HG02610 (cell line): ENCODE measurements at regions not wholly inside any gene's neighbourhood (a gene's known extent, or its start where the extent isn't known, plus 50 kb on each side); places are given as distances from the start of the nearest gene placed in this dataset.
A peak's percentile ranks its signal among the peaks of the same experiment; 100 is the strongest.

Experiments used
- ATAC-seq: cut with Tn5 transposase; IDR thresholded peaks from one replicate; pipeline ENCODE4 v1.9.1; 2021; ENCODE audit warnings: mild to moderate bottlenecking, moderate library complexity; ENCODE audit not compliant: unreplicated experiment

- no peak for ATAC-seq
These were observed 85.3 kb upstream of the HIVEP1 start for GRCh38 chr6:11926594-11927407.

DNA sequence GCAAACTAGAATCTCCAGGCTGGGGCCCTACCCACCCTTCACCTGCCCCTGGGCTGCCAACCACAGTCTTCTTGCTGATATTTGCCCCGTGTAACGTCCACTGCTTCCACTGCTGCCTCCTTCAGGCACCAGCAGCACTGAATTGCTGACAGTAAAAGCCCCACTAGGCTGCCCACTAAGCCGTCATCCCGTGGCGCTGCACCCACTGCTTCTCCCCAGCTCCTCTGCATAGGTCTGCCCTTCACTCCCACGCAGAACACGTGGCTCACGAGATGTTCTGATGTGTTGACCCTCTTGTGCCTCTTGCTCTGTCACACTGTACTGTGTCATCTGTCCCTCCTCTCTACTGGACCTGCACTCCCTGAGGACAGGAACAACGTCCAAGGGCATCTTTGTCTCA lies 86.3 kb upstream of the HIVEP1 start:
- ATAC-seq = no peak

- ATAC-seq = no peak
These were observed 88.5 kb upstream of the HIVEP1 start for GRCh38 chr6:11923621-11924020.

DNA sequence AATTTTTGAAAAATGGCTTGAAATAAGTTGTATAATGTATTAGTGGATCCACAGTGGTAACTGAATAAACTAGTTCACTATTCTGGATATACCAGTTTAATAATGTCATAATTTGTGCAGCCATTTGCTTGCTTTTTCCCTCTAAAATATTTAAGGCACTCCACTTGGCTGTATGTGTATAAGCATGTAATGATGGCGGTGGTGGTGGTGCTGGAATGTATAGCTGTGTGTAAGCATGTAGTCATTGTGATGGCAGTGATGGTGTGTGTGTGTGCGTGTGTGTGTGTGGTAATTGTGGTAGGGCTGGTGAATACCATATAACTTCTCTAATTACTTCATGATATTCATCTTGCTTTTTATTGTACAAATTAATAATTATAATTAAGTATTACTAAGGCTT lies 89.2 kb upstream of the HIVEP1 start:
- no peak for ATAC-seq

DNA sequence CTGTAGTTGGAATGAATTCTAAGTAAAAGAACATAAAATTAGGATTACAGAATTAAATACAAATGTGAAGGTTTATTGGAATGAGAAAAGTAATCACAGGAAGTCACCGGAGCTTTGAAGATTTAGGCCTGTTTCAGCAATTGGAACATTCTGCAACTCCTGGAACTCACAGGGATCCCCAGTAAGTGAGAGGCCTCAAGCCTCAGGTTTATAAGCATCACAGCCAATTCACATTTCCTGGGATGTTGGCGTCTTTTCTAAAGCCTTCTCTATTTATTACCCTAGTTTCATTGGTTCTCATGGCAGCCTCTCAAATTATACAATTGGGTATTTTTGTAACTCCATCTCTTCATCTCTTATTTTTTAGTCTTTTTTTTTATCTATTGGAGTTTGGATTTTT lies 90.4 kb upstream of the HIVEP1 start:
- no peak for ATAC-seq

DNA sequence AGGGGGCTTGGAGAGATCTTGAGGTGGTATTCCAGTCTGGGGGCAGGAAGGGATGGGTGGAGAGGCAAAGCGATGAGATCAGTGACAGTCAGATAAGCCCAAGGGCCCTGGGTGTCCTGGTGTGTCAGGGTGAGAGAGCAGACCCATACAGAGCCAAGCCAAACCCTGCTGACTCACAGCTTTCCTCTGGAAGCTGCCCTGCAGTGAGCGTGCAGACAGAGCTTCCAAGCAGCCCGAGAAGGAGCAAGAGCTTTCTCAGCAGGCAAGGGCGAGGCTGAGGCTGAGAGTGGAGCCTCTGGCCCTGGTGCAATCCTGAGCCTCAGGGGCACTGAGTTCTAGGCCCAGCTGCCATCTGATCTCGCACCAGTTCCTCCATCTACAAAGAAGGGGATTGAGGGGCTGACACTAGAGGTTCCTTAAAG lies 91.1 kb upstream of the HIVEP1 start:
- no peak for ATAC-seq

GRCh38 chr6:11920566-11920965 lies 91.5 kb upstream of the HIVEP1 start:
- no peak for ATAC-seq

DNA sequence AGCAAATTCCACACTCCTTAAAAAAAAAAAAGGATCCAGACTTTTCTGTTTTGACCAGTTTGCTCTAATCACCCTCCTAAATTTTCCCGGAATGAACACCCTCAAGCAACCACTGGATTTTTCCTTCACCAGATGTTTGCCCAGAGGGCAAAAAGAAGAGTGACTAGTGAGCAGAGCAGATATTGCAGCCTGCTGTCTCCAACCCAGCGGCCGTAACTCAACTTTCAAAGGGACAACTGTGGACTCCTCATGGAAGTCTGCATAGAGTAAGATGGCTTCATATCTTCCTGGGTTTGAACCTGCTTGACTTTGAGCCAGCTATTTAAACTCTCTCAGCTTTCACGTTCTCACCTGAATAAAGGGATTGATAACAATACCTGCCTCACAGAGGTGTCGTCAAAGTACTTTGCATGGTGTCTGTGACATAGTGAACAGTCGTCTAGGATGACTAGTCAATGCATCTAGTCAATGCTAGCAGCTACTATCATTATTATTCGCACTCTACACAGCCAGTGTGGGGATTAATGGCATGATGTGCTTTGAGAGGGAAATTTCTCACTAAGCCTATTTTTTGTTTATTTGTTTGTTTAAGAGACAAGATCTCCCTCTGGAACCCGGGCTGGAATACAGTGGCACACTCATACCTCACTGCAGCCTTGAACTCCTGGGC lies 92.2 kb upstream of the HIVEP1 start:
- no peak for ATAC-seq

GRCh38 chr6:11918739-11919605 lies 93.1 kb upstream of the HIVEP1 start:
- no peak for ATAC-seq

DNA sequence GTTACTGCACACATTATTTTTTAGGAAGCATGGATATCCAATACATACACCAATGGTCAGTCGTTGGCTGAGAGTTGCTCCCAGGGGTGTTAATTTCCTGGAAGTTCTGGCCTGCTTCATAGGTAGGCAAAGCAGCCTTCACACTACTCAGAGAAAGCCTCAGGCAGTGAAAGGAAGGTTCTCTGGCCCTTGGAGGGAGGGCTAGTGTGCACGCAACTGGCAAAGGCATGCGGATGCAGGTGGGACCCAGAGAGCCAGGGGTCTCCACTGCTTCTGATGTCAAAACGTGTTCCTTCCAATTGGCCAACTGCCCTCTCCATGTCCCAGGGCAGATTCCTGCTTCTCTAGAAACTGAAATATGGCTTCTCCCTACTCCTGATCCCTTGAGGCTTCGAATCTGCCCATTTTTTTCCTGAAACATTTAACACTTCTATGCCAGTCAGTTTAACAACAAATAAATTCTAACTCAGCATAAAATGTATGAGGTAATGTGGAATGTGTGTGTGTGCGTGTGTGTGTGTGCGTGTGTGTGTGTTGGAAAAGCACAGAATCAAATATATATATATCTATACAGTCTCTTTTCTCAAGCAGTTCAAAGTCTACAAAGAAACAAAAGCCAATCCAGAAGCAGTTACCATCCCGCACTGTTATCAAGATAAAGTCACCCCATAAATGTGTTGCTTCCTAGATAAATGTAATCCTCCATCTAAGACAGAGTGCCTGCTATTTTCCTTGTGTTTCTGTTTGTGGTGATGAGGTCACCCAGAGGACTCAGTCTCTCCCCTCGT lies 94.0 kb upstream of the HIVEP1 start:
- ATAC-seq = no peak

DNA sequence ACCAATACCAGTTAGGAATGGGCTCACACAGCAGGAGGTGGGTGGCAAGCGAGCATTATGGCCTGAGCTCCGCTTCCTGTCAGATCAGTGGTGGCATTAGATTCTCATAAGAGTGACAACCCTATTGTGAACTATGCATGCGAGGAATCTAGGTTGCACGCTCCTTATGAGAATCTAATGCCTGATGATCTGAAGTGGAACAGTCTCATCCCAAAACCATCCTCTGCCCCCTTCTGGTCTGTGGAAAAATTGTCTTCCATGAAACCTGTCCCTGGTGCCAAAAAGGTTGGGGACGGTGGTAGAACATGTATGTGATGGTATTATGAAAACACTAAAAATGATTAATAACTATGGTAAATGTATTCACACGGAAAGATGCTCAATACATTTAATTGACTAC lies 99.7 kb upstream of the HIVEP1 start:
- no peak for ATAC-seq

- ATAC-seq = no peak
These were observed 100.6 kb upstream of the HIVEP1 start for GRCh38 chr6:11911538-11911937.

DNA sequence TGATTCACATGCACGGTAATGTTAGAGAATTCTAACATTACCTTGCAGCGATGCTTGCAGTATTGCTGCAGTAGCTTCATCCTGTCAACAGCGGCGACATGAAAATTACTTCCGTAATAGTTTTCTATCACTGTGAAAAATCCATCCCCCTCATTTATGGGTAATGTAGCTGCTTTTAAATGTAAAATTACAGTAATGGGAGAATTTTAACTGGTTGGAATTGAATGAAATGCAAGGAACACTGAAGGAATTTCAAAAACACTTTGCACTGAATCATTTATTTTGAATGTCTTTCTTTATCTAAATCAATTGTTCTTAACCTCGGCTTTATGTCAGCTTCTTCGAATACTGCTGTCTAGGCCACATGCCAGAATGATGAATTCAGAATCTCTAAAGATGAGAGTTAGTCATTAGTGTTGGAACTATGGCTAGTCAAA lies 102.4 kb upstream of the HIVEP1 start:
- ATAC-seq = no peak

DNA sequence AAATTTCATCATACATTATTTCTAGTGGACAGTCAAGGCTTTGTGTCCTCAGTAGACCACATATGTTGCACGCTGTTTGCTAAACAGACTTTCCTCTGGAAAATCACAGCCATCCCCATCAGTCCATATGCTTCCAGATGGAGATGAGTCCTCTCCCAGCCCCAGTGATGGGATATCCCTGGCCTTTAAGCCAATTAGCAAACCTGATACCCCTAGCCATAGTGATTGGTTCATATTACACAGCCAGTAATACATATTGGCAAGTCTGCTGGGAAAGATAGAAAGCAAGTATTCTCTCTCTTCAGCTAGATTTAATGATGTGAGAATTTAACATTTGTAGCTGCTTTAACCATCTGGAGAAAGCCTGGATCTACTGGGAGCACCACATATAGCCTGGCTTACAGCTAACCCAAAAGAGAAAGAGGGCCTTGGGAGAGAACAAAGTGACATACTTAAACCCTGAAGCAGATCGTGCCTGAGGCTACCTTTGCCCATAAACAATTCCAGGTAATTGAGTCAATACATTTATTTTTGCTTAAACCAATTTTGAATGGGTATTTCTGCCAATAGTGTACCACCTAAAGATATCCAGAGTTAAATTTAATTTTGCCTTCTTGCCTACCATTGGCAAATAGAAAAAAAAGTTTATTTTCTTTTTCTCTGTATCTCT lies 103.5 kb upstream of the HIVEP1 start:
- ATAC-seq = no peak

GRCh38 chr6:11903645-11904044 lies 108.5 kb upstream of the HIVEP1 start:
- no peak for ATAC-seq

GRCh38 chr6:11902527-11902926 lies 109.6 kb upstream of the HIVEP1 start:
- peak; percentile 50 for ATAC-seq

- ATAC-seq = no peak
These were observed 111.2 kb upstream of the HIVEP1 start for GRCh38 chr6:11900662-11901598.

- no peak for ATAC-seq
These were observed 112.5 kb upstream of the HIVEP1 start for GRCh38 chr6:11899645-11900044.

- ATAC-seq = no peak
These were observed 115.6 kb upstream of the ADTRP start for GRCh38 chr6:11894212-11894611.
